ENCODE measurements at regions not wholly inside any gene's neighbourhood (a gene's known extent, or its start where the extent isn't known, plus 50 kb on each side); places are given as distances from the start of the nearest gene placed in this dataset.

- TF ChIP-seq POLR2AphosphoS5 (IDR thresholded peaks at IDR 0.05; ENCODE audit: low read depth, low read length): no peak
- no peak for TF ChIP-seq CTCF (IDR thresholded peaks at IDR 0.05)
- TF ChIP-seq SIN3A (IDR thresholded peaks at IDR 0.05; ENCODE audit: borderline replicate concordance, insufficient read depth, low read depth, low read length): no peak
- TF ChIP-seq TCF7L2 (IDR thresholded peaks at IDR 0.05; ENCODE audit: low read depth, low read length): no peak
Measured at GRCh38 chr3:124453189-124453588, 277.1 kb upstream of the UMPS start.
